Retina (tissue), 1 donor: ENCODE measurements at regions not wholly inside any gene's neighbourhood (a gene's known extent, or its start where the extent isn't known, plus 50 kb on each side); places are given as distances from the start of the nearest gene placed in this dataset.

Experiments
- DNase-seq: peaks from one replicate; pipeline ENCODE4 v3.0.0-alpha.2; 2016

- no peak for DNase-seq
Observed at GRCh38 chr6:90401933-90402830, 105.5 kb upstream of the BACH2 start.

DNA sequence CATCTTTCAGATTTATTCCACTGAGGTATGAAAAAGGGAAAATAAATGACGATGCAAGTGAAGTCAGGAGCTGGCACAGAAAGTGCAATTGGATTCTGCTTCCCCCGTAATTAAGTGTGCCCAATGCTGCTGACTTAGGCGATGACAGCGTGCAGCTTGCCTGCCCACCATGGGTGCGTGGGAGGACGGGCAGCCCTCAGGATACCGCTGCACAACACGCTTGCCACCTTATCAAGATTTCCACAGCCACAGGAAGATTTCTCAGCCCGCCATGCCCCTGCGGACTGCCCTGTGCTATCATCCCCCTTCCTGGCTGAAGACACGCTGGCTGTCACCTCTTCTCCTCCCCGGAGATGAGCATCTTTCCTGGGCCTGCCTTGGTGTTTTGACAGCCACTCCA, 103.3 kb upstream of the BACH2 start:
- no peak for DNase-seq

- no peak for DNase-seq
Observed at GRCh38 chr6:90397929-90398674, 101.5 kb upstream of the BACH2 start.

DNA sequence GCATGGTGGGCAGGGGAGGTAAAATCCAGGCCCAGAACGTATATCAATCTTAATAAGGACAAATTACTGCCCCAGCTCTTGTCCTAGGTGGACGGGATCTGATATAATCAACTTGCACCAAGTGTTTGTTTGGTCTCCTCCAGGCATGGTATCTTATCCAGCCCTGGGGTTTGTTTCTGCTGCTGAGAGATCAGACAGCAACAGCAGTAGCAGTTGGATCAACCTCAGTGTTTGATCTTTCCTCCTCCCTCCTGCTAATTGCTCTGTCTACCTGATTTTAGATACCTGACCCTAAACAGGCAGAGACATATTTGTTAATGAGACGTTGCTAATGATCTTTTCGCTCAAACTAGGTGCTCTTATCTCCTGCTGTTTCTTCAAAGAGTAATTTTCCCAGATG, 100.4 kb upstream of the BACH2 start:
- no peak for DNase-seq

GRCh38 chr6:90393232-90393884, 96.7 kb upstream of the BACH2 start:
- DNase-seq: peak; percentile 75

GRCh38 chr6:90390379-90390778, 93.7 kb upstream of the BACH2 start:
- DNase-seq: no peak

GRCh38 chr6:90388395-90388794, 91.8 kb upstream of the BACH2 start:
- DNase-seq: no peak

DNA sequence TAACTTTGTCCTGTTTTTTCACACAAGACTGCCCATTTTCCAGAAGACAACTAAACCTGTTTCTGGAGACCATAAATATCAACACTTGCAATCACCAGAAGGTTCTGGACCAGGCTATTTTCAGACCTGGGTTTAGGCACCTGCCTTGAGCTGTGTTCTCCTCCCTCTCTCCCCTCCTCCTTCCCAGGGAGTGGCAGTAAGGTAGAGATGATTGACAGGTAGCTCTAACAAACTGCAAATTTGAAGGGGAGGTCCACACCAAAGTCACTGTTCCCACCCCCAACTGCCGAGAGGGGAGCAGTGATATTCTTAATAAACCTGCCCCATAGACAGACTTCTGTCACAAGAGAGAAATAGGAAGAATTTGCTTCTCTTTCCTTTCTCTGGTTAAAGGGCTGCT, 91.2 kb upstream of the BACH2 start:
- DNase-seq: no peak

GRCh38 chr6:90387383-90387775, 90.7 kb upstream of the BACH2 start:
- no peak for DNase-seq

- DNase-seq: no peak
Observed at GRCh38 chr6:90386399-90387382, 90.0 kb upstream of the BACH2 start.

DNA sequence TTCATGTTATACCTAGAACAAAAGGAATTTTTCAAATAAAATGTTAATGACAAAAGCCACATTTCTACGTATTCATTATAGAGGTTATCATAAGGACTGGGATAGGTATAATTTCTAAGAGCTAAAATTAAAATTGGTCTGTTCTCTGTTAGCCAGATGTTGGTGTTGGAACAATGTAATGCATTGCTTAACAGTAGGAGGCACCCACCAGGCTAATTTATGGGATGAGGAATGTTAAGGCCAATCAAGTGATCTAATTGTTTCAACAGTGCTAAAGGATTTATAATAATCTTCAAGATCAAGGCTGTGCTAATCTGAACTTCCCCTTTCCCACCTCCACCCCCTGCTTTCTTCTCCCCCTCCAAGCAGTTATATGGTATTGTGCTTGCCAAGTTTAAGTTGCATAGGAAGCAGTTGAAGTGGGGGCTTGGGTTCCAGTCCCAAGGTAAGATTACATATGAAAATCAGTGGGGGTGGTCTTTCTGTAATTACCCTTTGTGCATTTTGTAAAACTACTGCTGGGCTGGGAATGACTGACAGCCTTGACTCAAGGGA, 89.2 kb upstream of the BACH2 start:
- no peak for DNase-seq

GRCh38 chr6:90384720-90385119, 88.1 kb upstream of the BACH2 start:
- DNase-seq: no peak

DNA sequence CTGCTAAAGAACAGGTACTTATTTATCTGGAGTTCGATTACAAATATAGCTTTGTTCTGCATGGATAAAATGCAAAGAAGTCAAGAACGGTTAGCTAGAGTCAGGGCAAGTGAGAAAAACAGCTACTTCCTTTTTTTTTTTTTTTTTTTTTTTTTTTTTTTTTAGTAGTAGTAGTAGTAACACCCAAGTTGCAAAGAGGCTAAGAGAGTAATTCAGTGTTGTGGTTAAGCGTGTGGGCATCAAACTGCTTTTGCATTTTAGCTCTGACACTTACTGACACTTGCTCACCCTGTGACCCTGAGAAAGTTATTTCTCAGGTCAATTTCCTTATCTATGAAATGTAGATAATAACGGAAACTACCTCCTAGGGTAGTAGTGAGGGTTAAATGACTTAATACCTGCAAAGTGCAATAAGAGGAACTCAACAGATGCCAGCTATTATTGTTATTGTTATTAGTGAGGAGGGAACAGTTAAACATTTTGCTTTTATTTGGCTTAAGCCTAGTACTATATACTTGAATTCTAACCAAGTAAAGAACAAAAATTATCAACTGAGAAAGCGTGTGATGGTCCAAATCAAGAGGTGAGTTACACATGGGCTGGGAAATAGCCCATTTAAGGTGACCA, 86.7 kb upstream of the BACH2 start:
- no peak for DNase-seq

- DNase-seq: no peak
Observed at GRCh38 chr6:90382760-90383159, 86.1 kb upstream of the BACH2 start.

DNA sequence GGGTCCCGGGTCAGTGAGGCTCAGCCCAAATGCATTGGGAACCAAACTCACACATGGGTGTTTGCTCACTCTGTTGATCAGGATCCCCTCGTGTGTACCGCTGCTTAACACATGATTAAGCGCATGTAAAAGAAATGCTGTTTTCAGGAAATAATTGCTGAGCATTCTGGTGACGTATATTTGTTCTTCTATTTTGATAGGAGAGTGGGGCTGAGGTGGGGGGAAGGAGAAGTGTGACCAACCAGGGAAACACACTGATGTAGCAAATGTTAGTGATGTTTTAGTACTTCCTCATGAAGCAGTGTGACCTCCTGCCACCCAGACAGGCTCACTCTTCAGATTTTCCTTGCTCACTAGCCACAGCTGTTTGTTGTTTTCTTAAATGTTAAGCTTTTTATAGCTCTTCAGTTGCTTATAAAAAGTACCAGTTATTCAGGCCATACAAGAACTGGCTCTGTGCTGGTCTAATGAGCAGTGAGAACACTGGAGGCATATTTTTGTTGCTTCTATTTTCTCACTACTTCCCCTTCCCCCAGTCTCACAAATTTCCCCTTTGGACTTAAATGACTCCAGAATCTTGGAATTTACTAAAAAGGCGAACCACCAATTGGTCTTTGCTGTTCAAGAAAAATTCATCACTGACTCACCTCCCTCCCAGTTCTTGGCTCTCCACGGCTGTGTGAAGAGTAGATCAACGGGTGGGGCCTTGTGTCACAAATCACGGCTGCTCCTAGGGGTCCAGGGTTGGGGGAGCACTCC, 79.2 kb upstream of the BACH2 start:
- DNase-seq: no peak

DNA sequence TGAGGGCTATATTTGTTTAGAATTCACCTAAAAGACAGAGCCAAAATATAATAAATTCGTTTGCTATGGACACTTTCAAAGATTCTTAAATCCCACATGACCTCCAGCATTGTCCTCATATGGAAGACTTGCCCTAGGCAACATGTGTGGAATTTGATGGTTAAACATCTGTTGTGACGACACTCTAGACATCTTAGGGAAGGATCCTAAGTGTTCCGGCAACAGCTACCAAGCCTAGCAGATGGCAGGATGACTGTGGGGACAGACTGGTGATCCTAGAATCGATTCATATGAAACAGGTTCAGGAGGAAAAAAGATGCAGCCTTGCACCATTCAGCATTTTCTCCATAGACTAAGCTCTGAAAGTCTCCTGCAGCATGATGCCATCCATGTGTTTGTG, 77.6 kb upstream of the BACH2 start:
- no peak for DNase-seq

- DNase-seq: no peak
Observed at GRCh38 chr6:90372885-90373284, 76.2 kb upstream of the BACH2 start.

- no peak for DNase-seq
Observed at GRCh38 chr6:90372450-90372849, 75.8 kb upstream of the BACH2 start.

- DNase-seq: no peak
Observed at GRCh38 chr6:90370493-90370959, 73.9 kb upstream of the BACH2 start.

- DNase-seq: no peak
Observed at GRCh38 chr6:90369651-90370050, 73.0 kb upstream of the BACH2 start.

DNA sequence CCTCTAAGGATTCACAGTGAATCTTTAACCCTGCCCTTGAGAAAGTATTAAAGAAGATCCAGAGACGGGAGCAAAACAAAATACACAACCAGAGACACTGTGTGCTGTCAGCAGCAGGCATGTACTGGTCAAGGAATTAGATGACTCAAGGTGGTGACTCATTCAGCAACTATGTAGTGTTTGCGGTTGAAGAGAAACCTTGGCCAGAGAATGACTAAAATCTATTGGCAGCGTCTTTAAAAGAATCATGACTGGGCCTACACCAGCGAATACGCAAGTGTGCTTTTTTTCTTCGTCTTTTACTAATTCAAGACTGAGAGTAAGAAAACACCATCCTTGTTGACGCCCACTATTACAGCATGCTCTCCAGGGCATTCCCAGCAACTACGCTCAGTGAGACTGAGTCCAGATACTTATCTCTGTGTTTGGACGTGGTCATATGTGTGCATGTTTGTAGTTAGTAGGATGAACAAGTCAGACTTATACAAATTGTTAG, 72.4 kb upstream of the BACH2 start:
- DNase-seq: no peak
